Chondrocyte (in vitro differentiated cells): ENCODE measurements at regions not wholly inside any gene's neighbourhood (a gene's known extent, or its start where the extent isn't known, plus 50 kb on each side); places are given as distances from the start of the nearest gene placed in this dataset.

Experiments
- DNase-seq: peaks from one replicate; pipeline ENCODE4 v3.0.0; 2021; ENCODE audit warnings: mixed read lengths, low spot score
- H3K27ac Mint-ChIP-seq: one replicate; pipeline ENCODE4 v1.8.0; 2021; ENCODE audit warnings: mild to moderate bottlenecking, moderate library complexity, mixed read lengths; ENCODE audit not compliant: unreplicated experiment
- H3K27me3 Mint-ChIP-seq: 2 replicates; pipeline ENCODE4 v1.8.0; 2021; ENCODE audit warnings: low read depth, mixed read lengths
- H3K36me3 Mint-ChIP-seq: 2 replicates; pipeline ENCODE4 v1.8.0; 2021; ENCODE audit warnings: low read depth, mixed read lengths
- H3K4me1 Mint-ChIP-seq: 2 replicates; pipeline ENCODE4 v1.8.0; 2021; ENCODE audit warnings: low read depth, mild to moderate bottlenecking, mixed read lengths
- H3K4me3 Mint-ChIP-seq: one replicate; pipeline ENCODE4 v1.8.0; 2021; ENCODE audit warnings: mild to moderate bottlenecking, moderate library complexity, mixed read lengths; ENCODE audit not compliant: unreplicated experiment
- H3K9me3 Mint-ChIP-seq: 2 replicates; pipeline ENCODE4 v1.8.0; 2021; ENCODE audit warnings: low read depth, mixed read lengths
- TF ChIP-seq, protein P1 (sequence below): fragments of 200-600 bp; sonication (generic); IDR thresholded peaks from 2 replicates; pipeline ENCODE4 v1.5.0; 2021; ENCODE audit warnings: antibody characterized with exemption, mild to moderate bottlenecking, moderate library complexity

DNA sequence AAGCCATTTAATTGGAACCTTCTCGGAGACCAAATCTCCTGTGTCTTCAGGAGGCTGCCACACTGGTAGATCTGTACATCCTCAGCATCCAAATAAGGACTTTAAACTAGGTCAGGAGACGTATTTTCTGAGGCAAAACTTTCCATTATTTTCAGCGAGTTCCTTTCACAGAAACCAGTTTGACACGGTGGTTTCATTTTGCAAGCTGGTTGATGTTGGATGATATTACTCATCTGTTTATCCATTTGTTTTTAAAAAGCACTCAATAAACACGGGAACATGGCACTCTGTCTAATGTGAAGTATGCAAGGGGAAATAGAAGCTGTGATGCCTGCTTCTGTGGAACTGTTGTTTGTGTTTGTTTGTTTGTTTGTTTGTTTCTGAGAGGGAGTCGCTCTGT, 199.6 kb downstream of the ERCC6L2 start:
- TF ChIP-seq, protein P1, sequence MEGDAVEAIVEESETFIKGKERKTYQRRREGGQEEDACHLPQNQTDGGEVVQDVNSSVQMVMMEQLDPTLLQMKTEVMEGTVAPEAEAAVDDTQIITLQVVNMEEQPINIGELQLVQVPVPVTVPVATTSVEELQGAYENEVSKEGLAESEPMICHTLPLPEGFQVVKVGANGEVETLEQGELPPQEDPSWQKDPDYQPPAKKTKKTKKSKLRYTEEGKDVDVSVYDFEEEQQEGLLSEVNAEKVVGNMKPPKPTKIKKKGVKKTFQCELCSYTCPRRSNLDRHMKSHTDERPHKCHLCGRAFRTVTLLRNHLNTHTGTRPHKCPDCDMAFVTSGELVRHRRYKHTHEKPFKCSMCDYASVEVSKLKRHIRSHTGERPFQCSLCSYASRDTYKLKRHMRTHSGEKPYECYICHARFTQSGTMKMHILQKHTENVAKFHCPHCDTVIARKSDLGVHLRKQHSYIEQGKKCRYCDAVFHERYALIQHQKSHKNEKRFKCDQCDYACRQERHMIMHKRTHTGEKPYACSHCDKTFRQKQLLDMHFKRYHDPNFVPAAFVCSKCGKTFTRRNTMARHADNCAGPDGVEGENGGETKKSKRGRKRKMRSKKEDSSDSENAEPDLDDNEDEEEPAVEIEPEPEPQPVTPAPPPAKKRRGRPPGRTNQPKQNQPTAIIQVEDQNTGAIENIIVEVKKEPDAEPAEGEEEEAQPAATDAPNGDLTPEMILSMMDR, result no peak
- peaks cover 13% of the 10 kb centered on the region for H3K27me3 Mint-ChIP-seq
- no peaks in the 10 kb centered on the region for H3K9me3 Mint-ChIP-seq
- no peak overlapping the region for H3K27ac Mint-ChIP-seq
- no peaks in the 10 kb centered on the region for H3K4me1 Mint-ChIP-seq
- DNase-seq, result no peak
- H3K4me3 Mint-ChIP-seq, result no peak overlapping the region
- no peaks in the 10 kb centered on the region for H3K36me3 Mint-ChIP-seq

DNA sequence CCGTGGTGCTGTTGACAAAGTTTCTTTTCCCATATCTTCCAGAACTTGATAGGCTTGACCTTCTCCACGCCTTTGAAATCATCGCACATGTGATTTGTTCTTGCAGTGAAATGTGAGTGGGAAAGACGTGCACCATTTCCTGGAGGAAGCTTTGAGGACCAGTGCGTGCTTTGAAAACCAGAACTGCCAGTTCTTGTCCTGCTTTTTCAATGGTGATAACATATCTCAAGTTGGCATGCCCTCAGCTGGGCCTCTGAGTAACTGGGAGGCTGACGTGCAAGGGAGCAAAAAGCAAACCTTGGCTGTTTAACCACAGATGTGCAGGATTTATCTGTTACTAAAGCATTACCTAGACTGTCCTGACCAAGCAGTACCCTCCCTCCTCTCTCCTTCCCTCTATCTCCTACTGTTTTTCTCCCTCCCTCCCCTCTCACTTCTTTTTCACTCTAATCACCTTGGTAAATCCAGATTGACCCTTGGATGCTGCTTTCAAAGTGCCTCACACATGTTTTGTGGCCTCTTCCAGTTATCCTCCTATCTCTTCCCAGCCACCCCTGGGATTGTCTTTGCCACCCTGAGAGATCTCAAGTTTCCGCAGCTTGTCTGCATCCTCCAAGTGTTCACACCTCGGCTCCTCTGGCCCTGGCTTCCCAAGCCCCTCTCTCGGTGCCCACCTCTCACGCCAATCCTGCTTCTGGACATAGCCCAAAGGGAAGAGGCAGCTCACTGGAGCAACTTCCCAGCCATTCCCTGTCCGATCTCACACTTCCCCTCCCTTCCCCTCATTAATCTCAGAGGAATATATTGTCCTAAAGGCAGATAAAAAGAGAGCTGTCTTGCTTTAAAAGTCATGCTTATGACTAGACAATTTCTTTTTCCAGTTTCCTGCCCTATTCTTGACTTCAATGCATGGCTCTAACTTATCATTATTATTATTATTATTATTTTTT, 198.3 kb downstream of the ERCC6L2 start:
- Mint-ChIP-seq H3K4me1 (no peaks in the 10 kb centered on the region), H3K4me3 (no peak overlapping the region), H3K27me3 (peaks cover 19% of the 10 kb centered on the region), H3K36me3 (no peaks in the 10 kb centered on the region), H3K9me3 (no peaks in the 10 kb centered on the region), H3K27ac (no peak overlapping the region)
- no peak for DNase-seq
- TF ChIP-seq, protein P1, result no peak

DNA sequence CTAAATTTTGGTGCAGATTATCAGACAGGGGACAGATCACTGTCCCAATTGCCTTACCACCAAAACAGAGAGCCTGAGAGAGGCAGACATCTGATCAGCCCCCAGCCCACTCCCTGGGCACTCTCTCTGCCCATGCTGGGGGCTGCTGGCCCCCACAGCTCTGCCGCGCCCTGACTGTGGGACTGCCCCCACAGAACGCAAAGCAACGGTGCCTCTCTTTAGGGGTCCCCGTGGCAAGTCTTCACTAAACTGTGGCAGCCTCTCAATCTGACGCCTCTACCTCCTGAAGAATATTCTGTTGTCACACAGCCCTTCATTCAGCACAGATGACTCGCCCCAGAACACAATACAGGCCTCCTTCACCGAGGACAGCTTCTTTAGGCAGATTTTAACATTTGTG, 197.4 kb downstream of the ERCC6L2 start:
- H3K4me3 Mint-ChIP-seq, result no peak overlapping the region
- H3K27me3 Mint-ChIP-seq, result peaks cover 20% of the 10 kb centered on the region
- no peak overlapping the region for H3K27ac Mint-ChIP-seq
- TF ChIP-seq, protein P1, result no peak
- no peaks in the 10 kb centered on the region for H3K36me3 Mint-ChIP-seq
- DNase-seq, result no peak
- no peaks in the 10 kb centered on the region for H3K4me1 Mint-ChIP-seq
- no peaks in the 10 kb centered on the region for H3K9me3 Mint-ChIP-seq

DNA sequence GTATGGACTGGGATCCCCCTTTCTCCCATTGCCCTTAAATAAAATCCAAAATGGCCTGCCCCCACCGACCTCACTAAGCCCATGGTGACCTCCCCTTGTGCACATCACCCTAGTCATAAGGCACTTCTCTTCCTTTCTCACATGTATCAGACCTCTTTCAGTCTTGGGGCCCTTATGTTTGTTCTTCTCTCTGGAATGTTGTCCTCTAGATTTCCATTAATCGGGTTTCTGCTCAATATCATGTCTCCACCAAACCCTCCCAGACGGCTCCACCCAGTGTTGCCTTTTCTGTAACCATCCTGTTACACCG, 196.3 kb downstream of the ERCC6L2 start:
- DNase-seq, result no peak
- Mint-ChIP-seq H3K4me1 (peaks cover 7% of the 10 kb centered on the region), H3K36me3 (no peaks in the 10 kb centered on the region), H3K27me3 (peaks cover 20% of the 10 kb centered on the region), H3K27ac (no peak overlapping the region), H3K4me3 (no peak overlapping the region), H3K9me3 (no peaks in the 10 kb centered on the region)
- TF ChIP-seq, protein P1, result peak; percentile 52

DNA sequence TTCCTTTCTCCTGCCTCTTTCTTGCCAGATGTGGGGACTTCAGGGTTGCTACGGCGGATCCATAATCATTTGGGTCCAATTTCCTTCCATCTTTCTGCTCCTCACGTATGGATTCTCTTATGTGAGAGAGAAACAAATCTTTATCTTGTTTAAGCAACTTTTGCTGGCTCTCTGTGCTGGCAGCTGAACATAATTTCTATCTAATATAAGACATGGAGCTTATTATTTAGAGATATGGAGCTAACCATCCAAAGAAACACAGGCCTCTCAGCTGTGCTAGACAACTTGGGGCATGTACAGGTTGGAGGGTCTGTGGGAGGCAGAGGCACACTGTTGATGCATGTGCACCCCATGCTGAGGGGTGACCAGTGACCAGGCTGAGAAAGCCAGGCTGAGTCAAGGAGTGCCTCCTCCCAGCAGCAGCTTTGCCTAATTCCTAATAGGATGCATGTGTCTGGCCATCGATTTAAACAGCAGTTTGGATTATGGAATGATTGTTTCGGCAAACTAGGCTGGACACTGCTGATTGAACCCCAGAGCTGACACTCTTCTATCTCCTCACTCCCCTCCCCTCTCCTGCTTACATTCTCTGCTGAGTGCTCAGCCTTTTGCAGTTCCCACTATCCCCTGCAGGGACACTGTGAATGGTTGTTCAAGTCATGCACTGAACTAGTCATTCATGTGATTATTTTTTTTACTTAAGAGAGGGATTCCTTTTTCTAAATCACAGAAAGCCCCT, 195.8 kb downstream of the ERCC6L2 start:
- H3K4me3 Mint-ChIP-seq, result no peak overlapping the region
- TF ChIP-seq, protein P1, result peak; percentile 73
- no peak for DNase-seq
- no peak overlapping the region for H3K27ac Mint-ChIP-seq
- H3K36me3 Mint-ChIP-seq, result no peaks in the 10 kb centered on the region
- peaks cover 20% of the 10 kb centered on the region for H3K27me3 Mint-ChIP-seq
- H3K4me1 Mint-ChIP-seq, result peaks cover 11% of the 10 kb centered on the region
- H3K9me3 Mint-ChIP-seq, result no peaks in the 10 kb centered on the region
